T47D (cell line): ENCODE measurements at regions not wholly inside any gene's neighbourhood (a gene's known extent, or its start where the extent isn't known, plus 50 kb on each side); places are given as distances from the start of the nearest gene placed in this dataset.

Source experiments
- DNase-seq, 2 experiments: peaks; one replicate each; pipeline versions ENCODE4 v3.0.0 to v3.0.0-alpha.2; 2011 to 2012; ENCODE audit warnings: low read depth in 1 of 2, low spot score in 1 of 2
- JUND ChIP-seq: IDR thresholded peaks from 2 replicates; pipeline ENCODE4 v1.6.1; 2012; ENCODE audit warnings: low read depth
- in situ Hi-C: cut with HindIII; loops from 2 replicates; pipeline ENCODE4 v1.10.0; 2016; ENCODE audit warnings: low sequenced_read_pairs, low pct_unique_long_range_greater_than_20kb

GRCh38 chr17:62895320-62896301 is 70.4 kb upstream of the TANC2 start:
- TF ChIP-seq JUND: no peak
- in situ Hi-C loops: no loop called here
- no peak for DNase-seq

GRCh38 chr17:62892870-62893338 is 73.1 kb upstream of the TANC2 start:
- TF ChIP-seq JUND: no peak
- DNase-seq: peak; percentile 46 to 76
- in situ Hi-C loops: no loop called here

- DNase-seq: no peak
- TF ChIP-seq JUND: no peak
- in situ Hi-C loops: no loop called here
Observed at GRCh38 chr17:62892061-62892675, 73.9 kb upstream of the TANC2 start.

- no peak for DNase-seq
- in situ Hi-C loops: no loop called here
- no peak for TF ChIP-seq JUND
Observed at GRCh38 chr17:62891659-62892058, 74.4 kb upstream of the TANC2 start.

DNA sequence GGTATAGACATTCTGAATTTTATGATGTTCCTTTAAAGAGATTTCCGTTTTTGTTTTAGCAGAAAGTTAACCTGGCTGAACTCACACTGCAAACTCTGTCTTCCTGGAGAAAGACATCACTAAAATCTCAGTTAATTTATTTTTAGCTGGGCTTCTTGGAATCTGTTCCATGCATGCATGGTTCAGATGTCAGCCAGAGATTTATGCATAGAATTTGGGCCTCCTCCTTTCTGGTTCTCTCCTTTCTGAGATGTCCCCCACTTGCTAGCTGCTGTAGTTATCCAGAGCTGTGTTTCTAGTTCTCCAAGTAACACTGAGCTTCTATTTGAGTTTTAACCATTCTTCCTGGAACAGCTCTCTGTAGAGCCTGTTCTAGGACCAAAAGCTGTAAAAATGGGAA is 77.3 kb upstream of the TANC2 start:
- TF ChIP-seq JUND: no peak
- no peak for DNase-seq
- in situ Hi-C loops: no loop called here

GRCh38 chr17:62888148-62888547 is 77.9 kb upstream of the TANC2 start:
- TF ChIP-seq JUND: peak; percentile 58
- peak; percentile 23 to 44 for DNase-seq
- in situ Hi-C loops: no loop called here

GRCh38 chr17:62887437-62887836 is 78.6 kb upstream of the TANC2 start:
- in situ Hi-C loops: no loop called here
- TF ChIP-seq JUND: no peak

DNA sequence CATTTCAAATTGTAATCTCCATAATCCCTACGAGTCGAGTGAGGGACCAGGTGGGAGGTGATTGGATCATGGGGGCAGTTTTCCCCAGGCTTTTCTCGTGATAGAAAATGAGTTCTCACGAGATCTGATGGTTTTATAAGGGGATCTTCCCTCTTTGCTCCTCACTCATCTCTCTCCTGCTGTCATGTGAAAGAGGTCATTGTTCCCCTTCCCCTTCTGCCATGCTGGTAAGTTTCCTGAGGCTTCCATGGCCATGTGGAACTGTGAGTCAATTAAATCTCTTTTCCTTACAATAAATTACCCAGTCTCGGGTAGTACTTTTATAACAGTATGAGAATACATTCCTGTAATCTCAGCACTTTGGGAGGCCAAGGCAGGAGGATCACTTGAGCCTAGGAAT is 76.7 kb upstream of the MARCHF10 start:
- in situ Hi-C loops: no loop called here
- DNase-seq: no peak
- TF ChIP-seq JUND: no peak

More at GRCh38 chr17:62887437-62887836, 78.6 kb upstream of the TANC2 start:
- DNase-seq: no peak

DNA sequence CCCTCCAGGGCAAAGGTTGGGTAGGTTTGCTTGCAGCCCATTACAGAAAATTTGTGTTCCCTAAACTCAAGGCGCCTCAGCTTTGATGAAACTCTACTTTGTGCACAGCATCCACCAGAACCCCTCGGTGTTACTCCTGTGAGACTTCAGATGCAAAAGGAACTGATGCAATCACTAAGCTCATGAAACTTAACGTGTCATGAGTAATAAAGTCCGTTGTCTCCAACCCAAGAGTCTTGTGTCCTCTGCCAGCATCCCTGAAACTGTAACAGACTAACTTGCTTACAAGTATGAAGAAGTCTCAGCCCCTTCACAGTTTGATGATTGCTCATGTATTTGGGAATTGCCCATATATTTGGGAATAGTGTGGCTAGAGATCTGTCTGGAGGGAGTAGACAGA is 74.8 kb upstream of the MARCHF10 start:
- DNase-seq: no peak
- in situ Hi-C loops: no loop called here
- no peak for TF ChIP-seq JUND

GRCh38 chr17:62882284-62882683 is 74.2 kb upstream of the MARCHF10 start:
- in situ Hi-C loops: no loop called here
- DNase-seq: no peak
- TF ChIP-seq JUND: no peak

GRCh38 chr17:62880120-62880519 is 72.0 kb upstream of the MARCHF10 start:
- DNase-seq: no peak
- in situ Hi-C loops: no loop called here
- TF ChIP-seq JUND: no peak

- in situ Hi-C loops: no loop called here
- no peak for TF ChIP-seq JUND
- peak in 1 of 2 experiments; percentile 21 for DNase-seq
Observed at GRCh38 chr17:62876673-62877405, 68.7 kb upstream of the MARCHF10 start.
